K562 (cell line): ENCODE measurements at regions not wholly inside any gene's neighbourhood (a gene's known extent, or its start where the extent isn't known, plus 50 kb on each side); places are given as distances from the start of the nearest gene placed in this dataset.

ENCODE experiments used
- ATAC-seq: fragments of 200-7000 bp; cut with Tn5 transposase; 3 replicates; pipeline ENCODE4 v1.9.1; 2020; ENCODE audit warnings: moderate library complexity
- BruUV-seq: library from RNA; stranded (reverse); fragments of 400-500 nt; replicated peaks from 2 replicates; lab custom pipeline; 2021; lab: Mats Ljungman, UMichigan
- CTCF ChIA-PET: fragments of 300-600 bp; formaldehyde crosslinking; extraction: SDS; loops from one replicate; lab custom pipeline; 2021; ENCODE audit warnings: low intra/inter-chr PET ratio; lab: Yijun Ruan, JAX
- POLR2A ChIA-PET: fragments of 300-600, 350-650 bp; sonication (Branson Sonifier 250); formaldehyde crosslinking; extraction: SDS; loops from one replicate; lab custom pipeline; 2021; ENCODE audit warnings: antibody characterized with exemption, inconsistent platforms; lab: Yijun Ruan, JAX
- DNase-seq, 4 experiments: peaks; one replicate each; pipeline versions ENCODE4 v3.0.0 to v3.0.0-alpha.2; 2011 to 2018; ENCODE audit warnings: low spot score in 3 of 4, mixed read lengths in 3 of 4; ENCODE audit errors: extremely low read depth in 1 of 4
- FAIRE-seq: peaks from 2 replicates; lab custom pipeline; 2011; peaks lifted over from hg19 to GRCh38; lab: Jason Lieb, UNC
- H2AFZ ChIP-seq: 2 replicates; pipeline ENCODE4 v1.6.0; 2011; ENCODE audit warnings: low read depth, low read length, control low read depth, inconsistent platforms
- H3K27ac ChIP-seq: fragments of 200-600 bp; 3 replicates; pipeline ENCODE4 v1.8.0; 2011; ENCODE audit warnings: low read depth, mild to moderate bottlenecking, control low read depth, inconsistent platforms, low read length, moderate library complexity, mixed read lengths; ENCODE audit errors: extremely low read depth
- H3K27me3 ChIP-seq, 2 experiments: fragments of 300-600 bp in 1 of 2; 2 replicates in 1 of 2; 3 replicates in 1 of 2; pipeline versions ENCODE4 v1.6.0 to v1.8.0; 2011; ENCODE audit warnings: inconsistent platforms in 2 of 2, low read length in 2 of 2, mild to moderate bottlenecking in 1 of 2, mixed read lengths in 1 of 2, moderate library complexity in 1 of 2; ENCODE audit not compliant: control insufficient read depth in 2 of 2, insufficient read depth in 2 of 2
- H3K36me3 ChIP-seq: fragments of 300-600 bp; 3 replicates; pipeline ENCODE4 v1.8.0; 2011; ENCODE audit warnings: mild to moderate bottlenecking, low read length, inconsistent platforms; ENCODE audit not compliant: control insufficient read depth, insufficient read depth
- H3K4me1 ChIP-seq, 2 experiments: fragments of 200-600 bp in 1 of 2; replicated peaks in 1 of 2; 2 replicates in 1 of 2; 3 replicates in 1 of 2; pipeline versions ENCODE4 v1.5.1 to v1.8.0; 2011; ENCODE audit warnings: inconsistent platforms in 2 of 2, low read length in 2 of 2, mild to moderate bottlenecking in 1 of 2, mixed read lengths in 1 of 2, moderate library complexity in 1 of 2; ENCODE audit not compliant: control insufficient read depth in 2 of 2, insufficient read depth in 2 of 2
- H3K4me2 ChIP-seq: 2 replicates; pipeline ENCODE4 v1.6.1; 2011; ENCODE audit warnings: low read length, control low read depth, inconsistent platforms, mixed read lengths; ENCODE audit not compliant: insufficient read depth
- H3K4me3 ChIP-seq: fragments of 200-600 bp; sonication (generic), shearing (Covaris generic); 2 replicates; pipeline ENCODE4 v1.5.1; 2016; ENCODE audit warnings: control low read depth, inconsistent platforms
- H3K79me2 ChIP-seq: fragments of 200-600 bp; 3 replicates; pipeline ENCODE4 v1.8.0; 2011; ENCODE audit warnings: low read length, inconsistent platforms; ENCODE audit not compliant: control insufficient read depth, insufficient read depth
- H3K9ac ChIP-seq, 2 experiments: 2 replicates each; pipeline versions ENCODE4 v1.6.0 to v1.6.1; 2011; ENCODE audit warnings: low read depth in 2 of 2, low read length in 2 of 2, control low read depth in 1 of 2, inconsistent platforms in 1 of 2, mild to moderate bottlenecking in 1 of 2, mixed read lengths in 1 of 2; ENCODE audit not compliant: insufficient read depth in 1 of 2
- H3K9me1 ChIP-seq: one replicate; pipeline ENCODE4 v1.6.0; 2011; ENCODE audit warnings: inconsistent platforms, mild to moderate bottlenecking, low read length, moderate library complexity; ENCODE audit not compliant: control insufficient read depth, insufficient read depth
- H3K9me3 ChIP-seq: replicated peaks from 2 replicates; pipeline ENCODE4 v1.5.1; 2011; ENCODE audit warnings: low read depth, low read length, inconsistent platforms; ENCODE audit not compliant: control insufficient read depth, insufficient read depth
- H4K20me1 ChIP-seq: replicated peaks from 2 replicates; pipeline ENCODE4 v1.6.1; 2011; ENCODE audit warnings: low read length, inconsistent platforms, mixed read lengths; ENCODE audit not compliant: control insufficient read depth, insufficient read depth
- ATF2 ChIP-seq: sonication (generic); formaldehyde crosslinking; IDR thresholded peaks from 2 replicates; pipeline ENCODE4 v1.8.1; 2022; ENCODE audit warnings: missing genetic modification reagents
- BDP1 ChIP-seq: IDR thresholded peaks from 3 replicates; pipeline ENCODE4 v1.6.1; 2011; ENCODE audit not compliant: insufficient read length, insufficient read depth
- CTBP1 ChIP-seq: fragments of 450-650 bp; IDR thresholded peaks from 2 replicates; pipeline ENCODE4 v1.6.1; 2016; ENCODE audit warnings: borderline replicate concordance
- FOS ChIP-seq: IDR thresholded peaks from 3 replicates; pipeline ENCODE4 v1.6.1; 2011; ENCODE audit not compliant: insufficient read length; ENCODE audit errors: extremely low read depth
- GTF2A2 ChIP-seq: IDR thresholded peaks from 2 replicates; pipeline ENCODE4 v1.6.1; 2016; ENCODE audit warnings: mild to moderate bottlenecking, missing genetic modification characterization, missing compliant biosample characterization
- KLF16 ChIP-seq: IDR thresholded peaks from 2 replicates; pipeline ENCODE4 v1.6.1; 2016; ENCODE audit warnings: antibody characterized with exemption
- MEIS2 ChIP-seq: fragments of 450-650 bp; IDR thresholded peaks from 2 replicates; pipeline ENCODE4 v1.6.1; 2014; ENCODE audit warnings: mild to moderate bottlenecking; ENCODE audit not compliant: partially characterized antibody
- SIX5 ChIP-seq, 2 experiments: IDR thresholded peaks; 2 replicates each; pipeline ENCODE4 v1.6.1; 2011; ENCODE audit warnings: low read length in 2 of 2, borderline replicate concordance in 1 of 2, low read depth in 1 of 2, mild to moderate bottlenecking in 1 of 2, moderate library complexity in 1 of 2; ENCODE audit not compliant: insufficient read depth in 1 of 2
- SMARCC2 ChIP-seq: fragments of 450-650 bp; IDR thresholded peaks from 2 replicates; pipeline ENCODE4 v1.6.1; 2017; ENCODE audit warnings: antibody characterized with exemption, moderate library complexity, mild to moderate bottlenecking, low read depth
- SOX6 ChIP-seq: fragments of 450-650 bp; IDR thresholded peaks from 2 replicates; pipeline ENCODE4 v1.6.1; 2014; ENCODE audit warnings: mild to moderate bottlenecking
- YY1 ChIP-seq, 3 experiments: IDR thresholded peaks; 2 replicates each; pipeline ENCODE4 v1.6.1; 2011; ENCODE audit warnings: low read length in 2 of 3, mild to moderate bottlenecking in 2 of 3, moderate library complexity in 2 of 3, borderline replicate concordance in 1 of 3, control low read depth in 1 of 3, low read depth in 1 of 3; ENCODE audit not compliant: insufficient read depth in 3 of 3, insufficient replicate concordance in 2 of 3, control insufficient read depth in 1 of 3, insufficient read length in 1 of 3; ENCODE audit errors: extremely low read depth in 1 of 3
- ZNF3 ChIP-seq: fragments of 250-450 bp; sonication (Bioruptor Pico); IDR thresholded peaks from 2 replicates; pipeline ENCODE4 v1.5.0; 2021; ENCODE audit warnings: mild to moderate bottlenecking, moderate library complexity
- WGBS: fragments of 100-300 bp; shearing (Covaris generic); methylation state at CpG from one replicate; pipeline ENCODE4 v1.1.6; 2016; ENCODE audit warnings: low coverage, mixed read lengths; ENCODE audit not compliant: insufficient coverage; ENCODE audit errors: missing lambda C conversion rate; 5-methylcytosine and 5-hydroxymethylcytosine counted together
- in situ Hi-C: fragments of 300-500 bp; cut with MboI; formaldehyde crosslinking; loops from 4 replicates; pipeline ENCODE4 v1.15.0; 2018; ENCODE audit warnings: inconsistent platforms, mixed read lengths
- intact Hi-C: fragments of 100-400 bp; cut with micrococcal nuclease; formaldehyde crosslinking; loops from 2 replicates; pipeline ENCODE4 v1.14.2; 2022

- no peak overlapping the region for H3K4me3 ChIP-seq
- ChIA-PET CTCF (no interaction called here), POLR2A (no interaction called here)
- WGBS: 0% methylated on average over 2 of the region's 2 CpGs
- H3K9me3 ChIP-seq: no peaks in the 10 kb centered on the region
- no peak overlapping the region for H3K9ac ChIP-seq
- ATAC-seq (no peak), FAIRE-seq (no peak), DNase-seq (no peak)
- H2AFZ ChIP-seq: no peak overlapping the region
- BruUV-seq: no TSS peak
- no peaks in the 10 kb centered on the region for H3K9me1 ChIP-seq
- no peaks in the 10 kb centered on the region for H3K79me2 ChIP-seq
- TF ChIP-seq BDP1: no peak
- H3K4me1 ChIP-seq: no peaks in the 10 kb centered on the region
- in situ Hi-C loops (no loop called here), intact Hi-C loops (no loop called here)
- H3K36me3 ChIP-seq: no peaks in the 10 kb centered on the region
- H3K27me3 ChIP-seq: no peaks in the 10 kb centered on the region
- no peaks in the 10 kb centered on the region; the same call in 1 of the 2 replicates for H4K20me1 ChIP-seq
- H3K4me2 ChIP-seq: no peak overlapping the region
- H3K27ac ChIP-seq: no peak overlapping the region
Observed at GRCh38 chr14:66248256-66248655, 237.9 kb upstream of the CCDC196 start.

GRCh38 chr14:66249544-66249943 is 236.6 kb upstream of the CCDC196 start:
- Histone ChIP-seq H4K20me1 (no peaks in the 10 kb centered on the region; the same call in 1 of the 2 replicates), H3K36me3 (no peaks in the 10 kb centered on the region), H3K4me1 (no peaks in the 10 kb centered on the region), H3K9ac (no peak overlapping the region), H3K27me3 (no peaks in the 10 kb centered on the region), H3K4me3 (no peak overlapping the region), H3K9me1 (no peaks in the 10 kb centered on the region), H3K27ac (no peak overlapping the region), H3K9me3 (no peaks in the 10 kb centered on the region), H3K79me2 (no peaks in the 10 kb centered on the region), H2AFZ (no peak overlapping the region), H3K4me2 (no peak overlapping the region)
- no peak for FAIRE-seq
- no peak for DNase-seq
- no peak for ATAC-seq
- ChIA-PET POLR2A (no interaction called here), CTCF (no interaction called here)
- intact Hi-C loops: no loop called here
- in situ Hi-C loops: no loop called here
- WGBS: 0% methylated on average over 2 of the region's 3 CpGs
- BruUV-seq: no TSS peak
- TF ChIP-seq KLF16 (no peak), GTF2A2 (tag) (no peak), ATF2 (CRISPR knock-in tag) (no peak), SMARCC2 (no peak), FOS (no peak), SIX5 (IDR thresholded peaks at IDR 0.05; ENCODE audit: borderline replicate concordance in 1 of 2, insufficient read depth in 1 of 2, low read depth in 1 of 2, low read length in 2 of 2) (no peak), CTBP1 (no peak), YY1 (IDR thresholded peaks at IDR 0.05; ENCODE audit: borderline replicate concordance in 1 of 3, control insufficient read depth in 1 of 3, extremely low read depth in 1 of 3, insufficient read depth in 3 of 3, insufficient read length in 1 of 3, insufficient replicate concordance in 2 of 3, low read depth in 1 of 3, low read length in 2 of 3) (no peak), SOX6 (no peak), MEIS2 (no peak), ZNF3 (no peak)
